Hematopoietic multipotent progenitor cell treated with erythropoietin and hydrocortisone succinate and interleukin-3 and kit ligand, for 8 days (in vitro differentiated cells): ENCODE measurements at regions not wholly inside any gene's neighbourhood (a gene's known extent, or its start where the extent isn't known, plus 50 kb on each side); places are given as distances from the start of the nearest gene placed in this dataset.
A peak's percentile ranks its signal among the peaks of the same experiment; 100 is the strongest.
"Not testable (repeated sequence)": the region's sequence is repeated elsewhere in the genome, so short reads cannot be mapped to it uniquely, and the experiment has no call there.

Experiments
- DNase-seq: peaks from one replicate; pipeline ENCODE4 v3.0.0-alpha.2; 2015

GRCh38 chr4:64216741-64217140, 192.5 kb downstream of the TECRL start:
- no peak for DNase-seq

- DNase-seq = no peak
Measured at GRCh38 chr4:64205376-64205775, 203.9 kb downstream of the TECRL start.

DNA sequence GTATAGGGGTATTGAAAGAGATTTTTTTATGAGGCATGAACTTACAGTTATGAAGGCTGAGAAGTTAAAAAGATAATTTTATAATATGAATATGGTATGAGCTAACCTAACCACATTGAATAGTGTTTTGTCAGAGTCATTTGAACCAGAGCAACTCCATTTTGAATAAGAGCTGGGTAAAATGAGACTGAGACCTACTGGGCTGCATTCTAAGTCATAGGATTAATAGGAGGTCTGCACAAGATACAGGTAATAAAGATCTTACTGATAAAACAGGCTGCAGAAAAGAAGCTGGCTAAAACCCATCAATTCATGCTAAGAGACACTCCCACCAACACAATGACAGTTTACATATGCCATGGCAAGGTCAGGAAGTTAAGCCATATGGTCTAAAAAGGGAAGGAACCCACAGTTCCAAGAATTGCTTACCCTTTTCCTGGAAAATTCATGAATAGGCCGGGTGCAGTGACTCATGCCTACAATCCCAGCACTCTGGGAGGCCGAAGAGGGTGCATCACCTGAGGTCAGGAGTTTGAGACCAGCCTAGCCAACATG, 209.2 kb downstream of the TECRL start:
- peak; percentile 4 for DNase-seq

- DNase-seq = no peak
Measured at GRCh38 chr4:64195582-64195981, 213.7 kb downstream of the TECRL start.

DNA sequence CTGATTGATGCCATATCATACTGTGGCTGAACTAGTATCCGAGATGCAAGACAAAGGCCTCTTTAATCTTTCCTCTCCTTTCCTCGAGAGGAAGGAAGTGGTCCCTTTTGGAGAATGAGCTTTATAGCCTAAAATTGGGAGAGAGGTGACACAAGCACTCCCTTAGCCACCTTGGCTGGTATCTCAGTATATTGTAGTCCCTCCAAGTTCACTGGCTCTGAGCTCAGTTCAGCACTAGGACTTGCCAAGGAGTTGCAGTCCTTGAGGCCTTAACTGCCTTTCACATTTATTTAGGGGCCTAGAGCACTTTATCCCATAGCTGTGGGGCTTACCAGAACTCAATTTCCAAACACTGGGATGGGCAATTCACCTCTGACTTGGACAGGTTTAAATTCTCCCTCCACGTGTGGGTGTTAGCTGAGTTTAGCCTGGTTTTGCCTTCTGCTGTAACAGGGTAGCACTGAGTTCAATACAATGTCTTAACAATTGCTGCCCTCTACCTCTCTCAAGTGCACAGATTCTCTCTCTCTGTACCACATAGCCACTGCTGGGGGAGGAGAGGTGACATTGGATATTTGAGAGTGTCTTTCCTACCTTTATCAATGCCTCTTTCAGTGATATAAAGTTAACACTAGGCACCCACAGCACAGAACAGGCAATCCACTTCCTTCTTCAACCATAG, 216.4 kb downstream of the TECRL start:
- no peak for DNase-seq

- DNase-seq = no peak
Measured at GRCh38 chr4:64174247-64174882, 234.9 kb downstream of the TECRL start.

DNA sequence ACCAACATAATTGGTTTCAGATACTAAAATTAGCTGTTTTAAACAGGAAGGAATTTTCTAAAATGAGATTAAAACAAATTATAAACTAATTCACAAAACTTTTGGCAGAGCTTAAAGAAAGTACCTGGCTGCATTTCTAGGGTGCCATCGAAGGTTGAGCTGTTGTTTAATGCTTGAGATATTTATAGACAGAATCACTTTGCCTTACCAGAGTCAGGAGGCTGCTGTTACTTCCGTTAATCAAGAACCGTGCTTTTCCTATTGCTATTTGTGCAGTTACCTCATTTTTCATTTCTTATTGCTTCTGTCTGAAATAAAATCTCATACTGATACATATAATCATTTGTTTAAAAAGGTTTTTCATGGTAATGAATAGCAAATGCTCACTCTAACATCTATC, 242.9 kb downstream of the TECRL start:
- no peak for DNase-seq

DNA sequence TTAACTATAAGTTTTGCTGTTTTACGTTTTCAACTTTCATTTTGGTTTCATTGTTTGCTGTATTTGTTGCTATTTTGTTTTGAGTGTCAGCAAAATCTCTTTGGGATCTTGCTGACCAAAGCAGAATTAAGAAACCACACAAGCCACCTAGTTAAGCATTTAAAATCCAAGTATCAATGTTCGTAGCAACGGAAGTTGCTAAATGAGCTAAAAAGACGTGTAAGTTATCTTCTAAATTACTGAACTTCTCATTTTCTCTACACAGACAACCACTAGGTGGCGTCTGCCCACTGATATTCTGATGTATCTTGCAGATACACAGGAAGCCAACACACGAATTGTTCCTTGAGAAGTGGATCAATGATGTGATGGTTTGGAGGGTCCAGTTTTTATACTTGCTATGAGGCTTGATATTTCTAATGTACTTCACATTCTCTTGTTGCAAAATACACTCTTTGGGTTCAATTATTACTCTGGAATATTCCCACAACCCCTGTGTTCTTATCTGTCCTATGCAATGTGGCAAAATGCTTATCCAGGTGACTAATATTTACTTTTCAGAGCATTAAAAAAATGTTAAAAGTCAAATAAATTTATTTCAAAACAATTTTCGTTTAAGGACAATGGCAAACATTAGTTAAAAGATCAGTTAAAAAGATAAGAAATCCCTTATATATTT, 250.5 kb downstream of the TECRL start:
- peak; percentile 73 for DNase-seq

GRCh38 chr4:64157397-64157796, 251.9 kb downstream of the TECRL start:
- DNase-seq = no peak

- DNase-seq = no peak
Measured at GRCh38 chr4:64156253-64156652, 253.0 kb downstream of the TECRL start.

- no peak for DNase-seq
Measured at GRCh38 chr4:64146030-64146429, 263.2 kb downstream of the TECRL start.

DNA sequence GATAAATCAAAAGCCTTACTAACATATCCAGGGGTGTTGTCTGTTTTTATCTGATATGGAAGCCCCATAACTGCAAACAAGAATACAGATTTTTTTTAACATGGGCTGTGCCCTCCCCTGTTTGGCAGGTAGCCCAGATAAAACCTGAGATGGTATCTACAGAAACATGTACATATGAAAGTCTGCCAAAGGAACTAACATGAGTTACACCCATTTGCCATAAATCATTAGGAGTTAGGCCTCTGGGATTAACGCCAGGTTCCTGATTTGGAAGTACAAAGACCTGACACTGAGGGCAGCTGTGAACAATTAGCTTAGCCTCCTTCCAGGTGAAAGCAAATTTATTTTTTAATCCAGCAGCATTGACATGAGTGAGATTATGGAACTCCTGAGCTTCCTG, 264.3 kb downstream of the TECRL start:
- no peak for DNase-seq

- DNase-seq = no peak
Measured at GRCh38 chr4:64130907-64131306, 278.3 kb downstream of the TECRL start.

GRCh38 chr4:64125354-64125753, 283.9 kb downstream of the TECRL start:
- DNase-seq = no peak

DNA sequence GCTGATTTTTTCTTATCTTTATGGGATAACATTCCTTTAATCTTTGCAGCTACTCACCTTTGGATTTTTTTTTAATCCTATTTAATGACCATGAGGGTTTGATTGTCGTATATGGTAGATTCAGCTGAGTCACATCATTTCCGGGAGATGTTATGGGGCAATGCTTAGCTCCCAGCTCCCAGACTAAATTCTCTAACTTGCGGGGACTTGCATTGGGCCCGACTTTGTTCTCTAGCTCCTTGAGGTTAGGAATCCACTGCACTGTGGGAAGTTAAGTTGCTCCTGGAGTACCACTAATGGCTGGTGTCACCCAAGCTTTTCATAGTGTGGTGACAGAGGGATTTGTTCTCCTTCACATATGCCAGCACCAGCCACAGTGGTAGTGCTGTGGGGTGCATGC, 287.4 kb downstream of the TECRL start:
- DNase-seq = no peak

DNA sequence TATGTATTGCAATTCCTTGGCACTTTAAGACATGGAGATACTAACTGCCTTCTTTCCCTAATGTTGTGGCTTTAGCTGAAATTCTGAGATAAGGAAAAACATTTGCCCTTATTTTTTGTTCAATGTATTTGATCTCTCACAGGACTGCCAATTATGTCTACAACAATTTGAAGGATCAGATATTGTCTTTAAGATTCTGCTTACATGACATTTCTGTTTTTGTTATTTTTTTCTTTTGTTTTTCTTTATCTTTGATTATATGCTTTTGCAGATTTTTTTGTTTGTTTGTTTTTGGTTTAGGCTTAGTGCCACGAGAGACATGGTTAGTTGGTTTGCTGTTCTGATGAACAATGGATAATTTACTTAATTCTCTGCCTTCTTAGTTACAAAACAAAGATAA, 303.3 kb downstream of the TECRL start:
- DNase-seq = no peak

DNA sequence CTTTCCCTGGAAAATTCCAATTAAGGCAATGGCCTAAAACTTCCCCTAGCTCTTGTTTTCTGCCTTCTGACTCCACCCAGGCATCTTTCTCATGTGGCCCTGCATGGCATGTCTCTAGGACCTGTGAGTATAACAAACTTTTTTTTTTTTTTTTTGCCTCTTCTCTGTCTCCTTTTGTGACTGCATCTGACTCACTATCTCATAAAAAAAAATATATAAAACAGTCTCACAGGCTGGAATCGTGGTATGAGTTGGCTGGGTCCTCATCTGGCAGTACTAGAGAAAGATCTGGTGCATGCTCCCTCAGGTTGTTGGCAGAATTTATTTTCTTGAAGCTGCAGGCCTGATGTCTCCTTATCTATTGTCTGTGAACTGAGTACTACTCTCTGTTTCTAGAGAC, 313.9 kb downstream of the TECRL start:
- no peak for DNase-seq

GRCh38 chr4:64079316-64079715, 329.9 kb downstream of the TECRL start:
- no peak for DNase-seq

- DNase-seq = no peak
Measured at GRCh38 chr4:64068096-64068495, 341.2 kb downstream of the TECRL start.

DNA sequence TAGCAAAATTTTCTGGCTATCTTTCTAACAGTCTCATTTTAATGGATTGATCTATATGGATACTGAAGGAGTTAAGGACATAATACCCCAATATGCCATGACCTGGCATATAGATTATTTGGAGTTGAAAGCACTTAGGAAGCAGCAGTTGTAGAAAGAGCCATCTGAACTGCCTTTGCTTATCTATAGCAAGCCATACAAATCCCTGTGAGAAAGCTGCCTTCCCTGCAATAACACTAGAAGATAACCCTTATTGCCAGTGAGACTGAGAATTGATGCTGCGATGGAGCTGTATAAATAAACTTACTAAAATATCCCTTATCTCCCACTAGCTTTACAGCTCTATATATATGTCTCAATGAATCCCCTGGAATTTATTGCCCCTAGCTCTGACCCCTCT, 346.3 kb downstream of the TECRL start:
- no peak for DNase-seq

DNA sequence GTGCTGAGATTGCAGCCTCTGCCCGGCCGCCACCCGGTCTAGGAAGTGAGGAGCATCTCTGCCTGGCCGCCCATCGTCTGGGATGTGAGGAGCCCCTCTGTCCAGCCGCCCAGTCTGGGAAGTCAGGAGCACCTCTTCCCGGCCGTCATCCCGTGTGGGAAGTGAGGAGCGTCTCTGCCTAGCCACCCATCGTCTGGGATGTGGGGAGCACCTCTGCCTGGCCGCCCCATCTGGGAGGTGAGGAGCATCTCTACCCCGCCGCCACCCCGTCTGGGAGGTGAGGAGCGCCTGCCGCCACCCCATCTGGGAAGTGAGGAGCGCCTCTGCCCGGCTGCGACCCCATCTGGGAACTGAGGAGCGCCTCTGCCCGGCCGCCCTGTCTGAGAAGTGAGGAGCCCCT, 372.2 kb downstream of the TECRL start:
- DNase-seq = not testable (repeated sequence)

- DNase-seq = no peak
Measured at GRCh38 chr4:64022560-64022959, 386.7 kb downstream of the TECRL start.

GRCh38 chr4:64016893-64017292, 392.4 kb downstream of the TECRL start:
- DNase-seq = no peak

DNA sequence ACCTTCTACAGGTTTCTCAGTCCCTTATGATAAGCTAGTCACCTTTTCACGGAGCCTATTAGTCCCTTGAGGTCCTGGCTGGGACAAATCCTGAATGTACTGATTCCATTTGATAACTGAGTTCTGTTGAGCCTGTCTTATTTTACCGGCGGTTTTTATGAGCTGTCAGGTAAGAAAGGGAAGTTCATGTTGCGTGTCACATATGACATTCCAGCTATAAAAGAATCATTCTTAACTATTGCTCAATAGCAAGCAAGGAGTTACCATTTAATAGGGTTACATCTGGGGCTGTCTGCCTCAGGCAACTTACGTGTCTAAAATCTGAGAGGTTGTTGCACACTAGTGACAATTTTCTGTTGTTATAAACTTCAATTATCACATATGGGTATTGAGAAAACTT, 394.6 kb downstream of the TECRL start:
- no peak for DNase-seq
